Mononuclear cell (primary cell): ENCODE measurements at regions not wholly inside any gene's neighbourhood (a gene's known extent, or its start where the extent isn't known, plus 50 kb on each side); places are given as distances from the start of the nearest gene placed in this dataset.
"Not testable (repeated sequence)": the region's sequence is repeated elsewhere in the genome, so short reads cannot be mapped to it uniquely, and the experiment has no call there.

Experiments
- H3K27me3 ChIP-seq: 2 replicates; pipeline ENCODE4 v1.6.0; 2011; ENCODE audit warnings: low read length, control low read depth; ENCODE audit not compliant: insufficient read depth
- H3K4me1 ChIP-seq: 2 replicates; pipeline ENCODE4 v1.5.1; 2011; ENCODE audit warnings: mild to moderate bottlenecking, low read length, control low read depth; ENCODE audit not compliant: insufficient read depth
- H3K4me3 ChIP-seq: 2 replicates; pipeline ENCODE4 v1.5.1; 2011; ENCODE audit warnings: mild to moderate bottlenecking, low read length, moderate library complexity
- H3K9me3 ChIP-seq: 2 replicates; pipeline ENCODE4 v1.5.1; 2011; ENCODE audit warnings: low read depth, mild to moderate bottlenecking, control low read depth, low read length

- no peaks in the 10 kb centered on the region for H3K4me1 ChIP-seq
- no peaks in the 10 kb centered on the region for H3K9me3 ChIP-seq
- H3K27me3 ChIP-seq: no peaks in the 10 kb centered on the region
Observed at GRCh38 chr16:65386672-65387071, 264.8 kb upstream of the CDH11 start.

GRCh38 chr16:65384441-65384840, 262.6 kb upstream of the CDH11 start:
- Histone ChIP-seq H3K27me3 (no peaks in the 10 kb centered on the region), H3K4me3 (no peak overlapping the region), H3K9me3 (no peaks in the 10 kb centered on the region), H3K4me1 (no peaks in the 10 kb centered on the region)

More at GRCh38 chr16:65386672-65387071, 264.8 kb upstream of the CDH11 start:
- no peak overlapping the region for H3K4me3 ChIP-seq

DNA sequence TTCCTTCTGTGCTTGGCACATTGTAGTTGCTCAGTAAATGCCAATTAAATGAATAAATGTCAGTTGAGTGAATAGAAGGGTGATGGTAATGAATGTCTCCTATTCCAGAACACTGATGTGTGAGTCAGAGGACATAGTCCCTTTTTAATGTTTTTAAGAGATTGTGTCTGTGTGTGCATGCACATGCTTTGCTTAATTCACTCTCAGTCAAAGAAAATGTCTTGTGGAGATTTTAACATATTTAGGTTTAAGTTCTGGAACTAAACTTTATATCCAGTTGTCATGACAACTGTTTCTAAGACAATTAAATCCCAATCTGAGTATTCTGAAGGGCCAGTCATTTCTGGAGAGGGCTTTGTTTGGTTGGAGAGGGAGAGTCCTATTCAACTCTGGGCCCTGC, 255.3 kb upstream of the CDH11 start:
- Histone ChIP-seq H3K4me3 (no peak overlapping the region), H3K4me1 (peaks cover 18% of the 10 kb centered on the region), H3K9me3 (no peaks in the 10 kb centered on the region), H3K27me3 (no peaks in the 10 kb centered on the region)

DNA sequence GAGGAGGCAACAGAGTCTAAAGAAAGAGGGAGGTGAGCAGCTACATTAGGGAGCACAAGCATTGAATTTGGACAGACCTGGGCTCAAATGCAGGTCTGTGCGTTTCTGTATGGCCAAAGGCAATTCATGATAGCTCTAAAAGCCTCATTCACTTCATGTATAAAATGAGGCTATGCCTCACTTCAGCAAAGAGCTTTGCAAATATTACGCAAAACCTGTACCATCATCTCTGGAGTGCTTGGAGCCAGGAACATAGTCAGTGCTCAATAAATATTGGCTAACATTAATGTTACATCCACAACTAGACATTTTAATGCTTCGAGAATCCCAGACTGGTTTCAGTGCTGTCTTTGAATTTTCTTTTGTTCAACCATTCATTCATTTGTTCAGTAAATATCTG, 254.7 kb upstream of the CDH11 start:
- Histone ChIP-seq H3K4me1 (peaks cover 18% of the 10 kb centered on the region), H3K4me3 (no peak overlapping the region), H3K27me3 (no peaks in the 10 kb centered on the region), H3K9me3 (no peaks in the 10 kb centered on the region)

GRCh38 chr16:65375651-65376050, 253.8 kb upstream of the CDH11 start:
- no peaks in the 10 kb centered on the region for H3K9me3 ChIP-seq
- H3K4me1 ChIP-seq: peaks cover 18% of the 10 kb centered on the region
- no peak overlapping the region for H3K4me3 ChIP-seq
- H3K27me3 ChIP-seq: no peaks in the 10 kb centered on the region

DNA sequence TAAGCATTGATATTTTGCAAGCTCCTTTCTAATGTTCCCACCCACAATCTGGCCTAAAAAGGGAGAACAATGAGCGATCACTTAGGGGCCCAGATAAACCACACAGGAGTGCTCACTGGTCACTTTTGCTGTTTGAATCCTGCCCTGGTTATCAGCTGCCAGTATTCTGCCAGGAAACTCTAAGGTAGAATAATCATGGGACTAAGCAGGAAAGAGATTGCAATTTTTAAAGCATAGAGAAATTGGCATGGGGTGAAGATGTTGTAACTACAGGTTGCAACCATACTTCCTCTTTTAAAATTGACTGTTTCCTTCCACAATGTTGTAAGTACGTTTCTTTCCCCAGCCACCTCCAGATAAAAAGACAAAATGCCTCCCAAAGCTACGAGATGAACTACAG, 251.2 kb upstream of the CDH11 start:
- H3K4me1 ChIP-seq: peaks cover 18% of the 10 kb centered on the region
- no peak overlapping the region for H3K4me3 ChIP-seq
- H3K27me3 ChIP-seq: no peaks in the 10 kb centered on the region
- no peaks in the 10 kb centered on the region for H3K9me3 ChIP-seq

- Histone ChIP-seq H3K27me3 (no peaks in the 10 kb centered on the region), H3K4me3 (no peak overlapping the region), H3K9me3 (no peaks in the 10 kb centered on the region), H3K4me1 (peaks cover 18% of the 10 kb centered on the region)
Observed at GRCh38 chr16:65372171-65372570, 250.3 kb upstream of the CDH11 start.

GRCh38 chr16:65365732-65366715, 244.2 kb upstream of the CDH11 start:
- H3K27me3 ChIP-seq: no peaks in the 10 kb centered on the region
- no peaks in the 10 kb centered on the region for H3K9me3 ChIP-seq
- no peak overlapping the region for H3K4me3 ChIP-seq
- no peaks in the 10 kb centered on the region for H3K4me1 ChIP-seq

DNA sequence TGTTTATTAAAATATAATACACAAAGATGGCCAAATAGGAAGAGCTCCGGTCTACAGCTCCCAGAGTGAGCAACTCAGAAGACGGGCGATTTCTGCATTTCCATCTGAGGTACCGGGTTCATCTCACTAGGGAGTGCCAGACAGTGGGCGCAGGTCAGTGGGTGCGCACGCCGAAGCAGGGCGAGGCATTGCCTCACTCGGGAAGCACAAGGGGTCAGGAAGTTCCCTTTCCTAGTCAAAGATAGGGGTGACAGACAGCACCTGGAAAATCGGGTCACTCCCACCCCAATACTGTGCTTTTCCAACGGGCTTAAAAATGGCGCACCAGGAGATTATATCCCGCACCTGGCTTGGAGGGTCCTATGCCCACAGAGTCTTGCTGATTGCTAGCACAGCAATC, 234.9 kb upstream of the CDH11 start:
- not testable (repeated sequence) for H3K4me1 ChIP-seq, H3K9me3 ChIP-seq, H3K4me3 ChIP-seq, H3K27me3 ChIP-seq

- Histone ChIP-seq H3K4me3 (no peak overlapping the region), H3K27me3 (no peaks in the 10 kb centered on the region), H3K4me1 (no peaks in the 10 kb centered on the region), H3K9me3 (no peaks in the 10 kb centered on the region)
Observed at GRCh38 chr16:65355706-65356105, 233.8 kb upstream of the CDH11 start.

GRCh38 chr16:65353183-65353582, 231.3 kb upstream of the CDH11 start:
- Histone ChIP-seq H3K4me3 (no peak overlapping the region), H3K9me3 (no peaks in the 10 kb centered on the region)

GRCh38 chr16:65349626-65350025, 227.8 kb upstream of the CDH11 start:
- no peaks in the 10 kb centered on the region for H3K27me3 ChIP-seq
- H3K9me3 ChIP-seq: no peaks in the 10 kb centered on the region
- no peak overlapping the region for H3K4me3 ChIP-seq
- H3K4me1 ChIP-seq: no peaks in the 10 kb centered on the region

More at GRCh38 chr16:65353183-65353582, 231.3 kb upstream of the CDH11 start:
- H3K4me1 ChIP-seq: no peaks in the 10 kb centered on the region
- no peaks in the 10 kb centered on the region for H3K27me3 ChIP-seq

DNA sequence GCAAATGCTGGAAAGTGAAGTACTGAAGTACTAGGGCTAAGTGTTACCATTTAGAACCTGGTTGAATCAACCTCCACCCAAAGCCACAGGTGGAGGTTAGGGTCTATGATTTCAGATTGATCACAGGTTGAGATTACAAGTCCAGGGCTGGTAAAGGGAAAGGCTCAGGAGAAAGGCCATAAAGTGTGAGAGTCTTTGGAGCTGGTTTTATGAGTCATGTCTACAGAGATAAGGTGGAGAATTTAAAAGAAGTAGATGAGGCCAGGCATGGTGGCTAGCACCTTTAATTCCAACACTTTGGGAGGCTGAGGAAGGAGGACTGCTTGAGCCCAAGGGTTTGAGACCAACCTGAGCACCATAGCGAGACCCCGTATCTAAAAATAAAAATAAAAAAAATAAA, 221.7 kb upstream of the CDH11 start:
- Histone ChIP-seq H3K27me3 (no peaks in the 10 kb centered on the region), H3K4me3 (no peak overlapping the region)

GRCh38 chr16:65342231-65342866, 220.5 kb upstream of the CDH11 start:
- Histone ChIP-seq H3K4me3 (no peak overlapping the region), H3K4me1 (no peaks in the 10 kb centered on the region), H3K9me3 (no peaks in the 10 kb centered on the region), H3K27me3 (no peaks in the 10 kb centered on the region)

More for the DNA sequence above, 221.7 kb upstream of the CDH11 start:
- Histone ChIP-seq H3K9me3 (no peaks in the 10 kb centered on the region), H3K4me1 (no peaks in the 10 kb centered on the region)

GRCh38 chr16:65339062-65339461, 217.2 kb upstream of the CDH11 start:
- Histone ChIP-seq H3K4me3 (no peak overlapping the region), H3K27me3 (no peaks in the 10 kb centered on the region), H3K4me1 (no peaks in the 10 kb centered on the region), H3K9me3 (no peaks in the 10 kb centered on the region)
